ENCODE measurements at regions not wholly inside any gene's neighbourhood (a gene's known extent, or its start where the extent isn't known, plus 50 kb on each side); places are given as distances from the start of the nearest gene placed in this dataset.
"Not testable (repeated sequence)": the region's sequence is repeated elsewhere in the genome, so short reads cannot be mapped to it uniquely, and the experiment has no call there.

GRCh38 chr9:87410047-87411005, 87.3 kb upstream of the DAPK1 start:
- DNase-seq (ENCODE audit: low spot score): not testable (repeated sequence)

GRCh38 chr9:87420884-87421283, 76.8 kb upstream of the DAPK1 start:
- no peak for DNase-seq (ENCODE audit: low spot score)

DNA sequence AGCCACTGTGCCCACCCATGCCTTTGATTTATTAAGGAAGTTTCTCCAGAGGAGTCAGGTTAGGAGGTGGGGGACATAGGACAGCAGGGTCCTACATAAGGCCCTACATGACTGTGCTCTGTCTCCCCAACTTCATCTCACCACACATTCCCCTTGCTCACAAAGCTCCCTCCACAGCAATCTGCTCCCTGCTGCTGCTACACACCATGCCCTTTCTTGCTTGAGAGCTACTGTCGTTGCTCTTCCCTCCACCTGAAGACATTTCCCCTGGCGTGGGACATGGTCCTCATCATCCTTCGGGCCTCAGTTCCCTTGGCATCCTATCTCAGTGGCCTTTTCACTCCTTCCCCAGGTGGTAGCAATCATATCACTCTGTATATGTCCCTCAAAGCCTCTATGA, 75.9 kb upstream of the DAPK1 start:
- no peak for DNase-seq (ENCODE audit: low spot score)

DNA sequence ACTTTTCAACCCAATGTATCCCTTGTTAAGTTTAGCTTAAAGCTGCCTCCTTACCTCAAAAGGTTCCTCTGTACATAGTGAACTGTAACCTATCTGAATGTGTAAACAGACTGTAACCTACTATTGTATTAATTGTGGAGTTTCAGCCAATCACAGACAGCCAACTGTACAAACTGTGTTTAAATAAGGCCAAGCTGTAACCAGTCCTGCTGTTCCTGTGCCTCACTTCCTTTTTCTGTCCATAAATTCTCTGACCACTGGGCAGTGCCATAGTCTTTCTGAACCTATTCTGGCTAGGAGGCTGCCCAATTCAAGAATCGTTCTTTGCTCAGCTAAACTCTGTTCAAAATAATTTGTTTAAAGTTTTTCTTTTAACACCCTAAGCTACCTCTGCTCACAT, 74.7 kb upstream of the DAPK1 start:
- DNase-seq (ENCODE audit: low spot score): no peak

GRCh38 chr9:87423885-87424284, 73.8 kb upstream of the DAPK1 start:
- DNase-seq (ENCODE audit: low spot score): not testable (repeated sequence)

GRCh38 chr9:87425202-87425601, 72.5 kb upstream of the DAPK1 start:
- DNase-seq (ENCODE audit: low spot score): no peak

DNA sequence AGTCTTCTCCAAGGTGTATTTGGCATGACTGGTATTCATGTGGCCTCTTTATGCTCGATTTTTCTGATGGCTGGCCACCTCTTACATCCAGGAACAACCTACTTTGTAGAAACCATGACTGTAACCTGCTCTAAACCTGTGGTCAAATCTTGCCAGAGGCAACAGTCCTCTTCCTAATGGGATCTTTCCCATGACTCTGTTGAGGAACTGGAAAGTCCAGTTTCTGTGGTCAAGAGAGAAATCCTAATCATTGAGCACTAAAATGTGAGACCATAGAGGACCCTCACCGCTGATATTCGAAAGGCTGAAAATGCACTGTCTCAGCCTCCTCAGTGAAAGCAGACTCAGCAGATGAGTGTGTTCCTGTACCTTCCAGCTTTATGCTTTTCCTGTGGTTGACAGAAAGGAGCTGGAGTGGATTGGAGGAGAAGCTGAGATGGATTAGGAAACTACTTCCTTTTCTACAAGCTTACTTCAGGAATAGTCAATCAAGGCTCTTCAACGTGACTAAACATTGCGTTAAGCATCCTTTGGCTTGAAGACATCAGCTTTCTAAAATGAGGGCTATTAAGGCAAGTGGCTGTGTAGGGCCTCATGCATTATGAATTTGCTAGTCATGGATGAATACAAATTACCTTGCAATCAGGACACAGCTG, 69.7 kb upstream of the DAPK1 start:
- no peak for DNase-seq (ENCODE audit: low spot score)

GRCh38 chr9:87428659-87429058, 69.0 kb upstream of the DAPK1 start:
- no peak for DNase-seq (ENCODE audit: low spot score)

GRCh38 chr9:87431837-87432236, 65.8 kb upstream of the DAPK1 start:
- no peak for DNase-seq (ENCODE audit: low spot score)

DNA sequence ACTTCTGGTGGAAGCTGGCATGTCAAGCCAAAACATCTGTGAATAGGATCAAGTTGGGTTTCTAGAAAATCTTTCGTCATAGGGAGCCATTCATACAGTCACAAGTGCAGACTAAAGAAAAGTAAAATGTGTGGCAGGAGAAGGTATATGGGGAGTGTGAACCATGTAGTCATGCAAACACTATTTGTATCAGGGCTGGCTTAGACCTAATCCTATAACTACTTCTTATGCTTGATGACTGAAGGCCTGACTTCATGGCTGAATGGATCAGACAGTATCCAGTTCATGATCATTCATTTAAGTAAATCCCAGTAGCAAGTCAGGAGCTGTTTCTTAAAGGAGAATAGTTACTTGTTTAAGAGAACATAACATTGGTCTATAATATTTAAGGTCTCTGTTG, 63.8 kb upstream of the DAPK1 start:
- DNase-seq (ENCODE audit: low spot score): no peak

DNA sequence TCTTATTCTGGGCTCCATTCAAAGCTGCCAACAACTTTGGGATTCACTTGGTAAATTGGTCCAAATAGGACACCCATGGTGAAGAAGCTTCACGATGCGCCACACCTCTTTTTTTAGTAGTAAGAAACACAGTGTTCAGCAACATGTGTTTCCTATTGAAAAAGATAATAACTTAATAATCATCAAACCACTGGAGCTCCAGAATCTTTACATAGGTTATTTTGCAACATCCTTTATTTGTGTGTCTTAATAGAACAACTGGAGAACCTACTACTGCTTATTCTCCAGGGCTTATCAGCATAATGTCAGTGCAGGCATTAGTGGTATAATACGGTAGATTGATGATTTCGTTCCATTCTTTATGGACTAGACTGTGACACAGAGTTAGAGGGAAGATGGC, 63.3 kb upstream of the DAPK1 start:
- no peak for DNase-seq (ENCODE audit: low spot score)

- DNase-seq (ENCODE audit: low spot score): no peak
Measured at GRCh38 chr9:87435189-87435880, 62.3 kb upstream of the DAPK1 start.

- DNase-seq (ENCODE audit: low spot score): no peak
Measured at GRCh38 chr9:87436716-87437115, 61.0 kb upstream of the DAPK1 start.

- DNase-seq (ENCODE audit: low spot score): no peak
Measured at GRCh38 chr9:87437966-87438365, 59.7 kb upstream of the DAPK1 start.

GRCh38 chr9:87441251-87441650, 56.4 kb upstream of the DAPK1 start:
- no peak for DNase-seq (ENCODE audit: low spot score)

- DNase-seq (ENCODE audit: low spot score): no peak
Measured at GRCh38 chr9:87442451-87442850, 55.2 kb upstream of the DAPK1 start.

DNA sequence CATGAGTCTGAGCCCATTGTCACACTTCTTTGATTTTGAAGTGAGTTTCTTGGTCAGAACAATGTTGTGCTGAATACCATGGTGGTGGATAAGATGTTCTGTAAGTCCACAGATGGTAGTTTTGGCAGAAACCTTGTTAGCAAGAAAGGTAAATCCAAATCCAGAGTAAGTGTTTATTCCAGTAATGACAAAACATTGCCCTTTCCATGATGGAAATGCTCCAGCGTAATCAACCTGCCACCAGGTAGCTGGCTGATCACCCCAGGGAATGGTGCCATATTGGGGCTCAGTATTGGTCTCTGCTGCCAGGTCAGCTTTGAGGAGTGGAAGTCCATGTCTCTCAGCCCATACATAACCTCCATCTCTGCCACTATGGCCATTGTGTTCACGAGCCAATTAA, 54.7 kb upstream of the DAPK1 start:
- no peak for DNase-seq (ENCODE audit: low spot score)

- DNase-seq (ENCODE audit: low spot score): no peak
Measured at GRCh38 chr9:87443461-87443860, 54.2 kb upstream of the DAPK1 start.

DNA sequence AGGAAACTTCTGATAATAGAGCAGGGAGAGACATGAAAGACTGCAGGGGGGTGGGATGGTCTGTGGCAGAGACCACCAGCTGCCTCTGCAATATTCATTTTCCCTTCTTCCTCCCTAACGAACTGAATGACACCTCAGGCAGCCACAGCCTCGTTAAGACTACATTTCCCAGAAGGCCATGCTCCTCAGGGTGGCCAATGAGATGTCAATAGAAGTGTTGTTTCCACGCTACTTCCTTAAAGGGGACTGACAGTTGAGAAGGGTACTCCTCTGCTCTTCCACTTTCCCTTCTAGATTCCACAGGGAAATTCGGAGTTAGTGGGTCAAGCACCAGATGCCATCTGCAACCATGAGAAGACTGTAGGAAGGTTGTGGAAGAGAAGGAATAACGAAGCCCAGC, 52.0 kb upstream of the DAPK1 start:
- DNase-seq (ENCODE audit: low spot score): peak; percentile 43

GRCh38 chr9:87446527-87446926, 51.1 kb upstream of the DAPK1 start:
- no peak for DNase-seq (ENCODE audit: low spot score)

- no peak for DNase-seq (ENCODE audit: low spot score)
Measured at GRCh38 chr9:87447547-87448432, 49.9 kb upstream of the DAPK1 start.
